ENCODE measurements at regions not wholly inside any gene's neighbourhood (a gene's known extent, or its start where the extent isn't known, plus 50 kb on each side); places are given as distances from the start of the nearest gene placed in this dataset.

GRCh38 chr9:107660976-107661375 is 171.4 kb upstream of the KLF4 start:
- no peak for DNase-seq (ENCODE audit: low read depth in 2 of 2)

GRCh38 chr9:107653263-107653821 is 163.8 kb upstream of the KLF4 start:
- DNase-seq (ENCODE audit: low read depth in 2 of 2) = no peak

GRCh38 chr9:107650995-107651394 is 161.4 kb upstream of the KLF4 start:
- no peak for DNase-seq (ENCODE audit: low read depth in 2 of 2)

GRCh38 chr9:107650321-107650720 is 160.8 kb upstream of the KLF4 start:
- no peak for DNase-seq (ENCODE audit: low read depth in 2 of 2)

- no peak for DNase-seq (ENCODE audit: low read depth in 2 of 2)
Observed at GRCh38 chr9:107648153-107648715, 158.7 kb upstream of the KLF4 start.

- DNase-seq (ENCODE audit: low read depth in 2 of 2) = no peak
Observed at GRCh38 chr9:107647611-107648010, 158.0 kb upstream of the KLF4 start.

- DNase-seq (ENCODE audit: low read depth in 2 of 2) = no peak
Observed at GRCh38 chr9:107647141-107647540, 157.6 kb upstream of the KLF4 start.

- DNase-seq (ENCODE audit: low read depth in 2 of 2) = no peak
Observed at GRCh38 chr9:107645464-107645833, 155.9 kb upstream of the KLF4 start.

- DNase-seq (ENCODE audit: low read depth in 2 of 2) = no peak
Observed at GRCh38 chr9:107644733-107645463, 155.3 kb upstream of the KLF4 start.

- DNase-seq (ENCODE audit: low read depth in 2 of 2) = no peak
Observed at GRCh38 chr9:107639426-107639825, 149.9 kb upstream of the KLF4 start.

- no peak for DNase-seq (ENCODE audit: low read depth in 2 of 2)
Observed at GRCh38 chr9:107638521-107639310, 149.1 kb upstream of the KLF4 start.

- DNase-seq (ENCODE audit: low read depth in 2 of 2) = no peak
Observed at GRCh38 chr9:107637421-107638420, 148.2 kb upstream of the KLF4 start.

- no peak for DNase-seq (ENCODE audit: low read depth in 2 of 2)
Observed at GRCh38 chr9:107636571-107637381, 147.2 kb upstream of the KLF4 start.

- DNase-seq (ENCODE audit: low read depth in 2 of 2) = no peak
Observed at GRCh38 chr9:107635803-107636174, 146.2 kb upstream of the KLF4 start.

GRCh38 chr9:107635101-107635802 is 145.7 kb upstream of the KLF4 start:
- DNase-seq (ENCODE audit: low read depth in 2 of 2) = no peak

GRCh38 chr9:107633406-107633805 is 143.8 kb upstream of the KLF4 start:
- DNase-seq (ENCODE audit: low read depth in 2 of 2) = no peak

- no peak for DNase-seq (ENCODE audit: low read depth in 2 of 2)
Observed at GRCh38 chr9:107632661-107633060, 143.1 kb upstream of the KLF4 start.

GRCh38 chr9:107632216-107632615 is 142.6 kb upstream of the KLF4 start:
- DNase-seq (ENCODE audit: low read depth in 2 of 2) = no peak

- DNase-seq (ENCODE audit: low read depth in 2 of 2) = no peak
Observed at GRCh38 chr9:107631788-107632187, 142.2 kb upstream of the KLF4 start.

- no peak for DNase-seq (ENCODE audit: low read depth in 2 of 2)
Observed at GRCh38 chr9:107630156-107630555, 140.6 kb upstream of the KLF4 start.

All from stimulated activated CD8-positive, alpha-beta memory T cell treated with anti-CD3 and anti-CD28 coated beads, Interleukin-7, amount 100 ng/mL, for 1 hour (primary cell).